Stimulated activated naive CD8-positive, alpha-beta T cell treated with anti-CD3 and anti-CD28 coated beads, Interleukin-15, Interleukin-2, amounts not matched to agents 100 ng/mL and 50 ng/mL, for 24 hours (primary cell): ENCODE measurements at regions not wholly inside any gene's neighbourhood (a gene's known extent, or its start where the extent isn't known, plus 50 kb on each side); places are given as distances from the start of the nearest gene placed in this dataset.
"Not testable (repeated sequence)": the region's sequence is repeated elsewhere in the genome, so short reads cannot be mapped to it uniquely, and the experiment has no call there.

Experiments used
- H3K27ac Mint-ChIP-seq: one replicate; pipeline ENCODE4 v1.8.0; 2021; ENCODE audit warnings: mild to moderate bottlenecking, mixed read lengths
- H3K27me3 Mint-ChIP-seq: one replicate; pipeline ENCODE4 v1.8.0; 2021; ENCODE audit warnings: mixed read lengths
- H3K36me3 Mint-ChIP-seq: one replicate; pipeline ENCODE4 v1.8.0; 2021; ENCODE audit warnings: low read depth, mixed read lengths
- H3K4me1 Mint-ChIP-seq: one replicate; pipeline ENCODE4 v1.8.0; 2021; ENCODE audit warnings: low read depth, mixed read lengths
- H3K4me3 Mint-ChIP-seq: one replicate; pipeline ENCODE4 v1.8.0; 2021; ENCODE audit warnings: mild to moderate bottlenecking, mixed read lengths
- H3K9me3 Mint-ChIP-seq: one replicate; pipeline ENCODE4 v1.8.0; 2021; ENCODE audit warnings: mixed read lengths

DNA sequence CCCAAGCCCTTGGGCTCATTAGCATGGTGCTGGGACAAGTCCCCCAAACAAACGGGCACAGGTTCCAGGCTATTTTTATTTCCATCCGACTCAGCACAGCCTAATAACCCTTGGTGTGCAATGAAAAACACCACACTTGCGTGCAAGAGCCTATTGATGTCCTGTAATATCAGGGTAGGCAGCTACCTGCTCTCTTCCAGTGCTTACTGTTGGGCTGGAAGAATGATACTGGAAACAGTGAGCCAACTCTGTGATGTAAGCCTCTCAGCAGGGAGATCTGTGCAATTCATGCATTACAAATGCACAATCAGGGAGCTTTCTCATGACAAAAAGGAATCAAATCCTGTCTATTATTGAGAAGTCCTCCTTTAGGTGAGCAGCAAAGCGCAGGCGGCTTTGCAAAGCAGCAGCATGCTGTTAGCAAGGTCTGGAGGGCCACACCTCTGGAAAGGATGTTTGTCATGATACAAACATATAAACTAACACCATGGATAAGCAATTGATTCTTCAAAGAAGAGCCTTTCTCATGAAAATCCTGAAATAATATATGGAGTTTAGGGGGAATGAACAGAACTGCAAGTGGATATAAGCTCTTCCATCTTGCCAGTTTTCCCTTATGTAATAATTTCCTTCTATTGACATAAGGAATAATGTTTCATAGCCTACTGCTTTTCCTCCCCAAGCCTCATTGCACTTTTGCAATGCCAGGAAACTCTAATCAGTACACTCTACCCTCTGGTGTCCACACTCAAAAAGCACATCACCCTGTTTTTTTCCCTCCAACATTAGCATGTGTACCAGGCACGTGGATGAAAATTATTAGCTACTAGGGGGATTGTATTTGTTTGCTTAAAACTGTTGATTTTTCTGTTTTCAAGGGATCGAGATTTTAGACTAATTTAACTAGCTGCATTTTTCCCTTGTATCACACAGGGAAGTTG, 151.1 kb downstream of the ATP6V0E2 start:
- not testable (repeated sequence) for H3K9me3 Mint-ChIP-seq, H3K27ac Mint-ChIP-seq, H3K4me3 Mint-ChIP-seq, H3K4me1 Mint-ChIP-seq, H3K36me3 Mint-ChIP-seq, H3K27me3 Mint-ChIP-seq

GRCh38 chr7:150025802-150026201, 152.0 kb downstream of the ATP6V0E2 start:
- not testable (repeated sequence) for H3K4me1 Mint-ChIP-seq, H3K36me3 Mint-ChIP-seq, H3K9me3 Mint-ChIP-seq, H3K27ac Mint-ChIP-seq, H3K4me3 Mint-ChIP-seq, H3K27me3 Mint-ChIP-seq

DNA sequence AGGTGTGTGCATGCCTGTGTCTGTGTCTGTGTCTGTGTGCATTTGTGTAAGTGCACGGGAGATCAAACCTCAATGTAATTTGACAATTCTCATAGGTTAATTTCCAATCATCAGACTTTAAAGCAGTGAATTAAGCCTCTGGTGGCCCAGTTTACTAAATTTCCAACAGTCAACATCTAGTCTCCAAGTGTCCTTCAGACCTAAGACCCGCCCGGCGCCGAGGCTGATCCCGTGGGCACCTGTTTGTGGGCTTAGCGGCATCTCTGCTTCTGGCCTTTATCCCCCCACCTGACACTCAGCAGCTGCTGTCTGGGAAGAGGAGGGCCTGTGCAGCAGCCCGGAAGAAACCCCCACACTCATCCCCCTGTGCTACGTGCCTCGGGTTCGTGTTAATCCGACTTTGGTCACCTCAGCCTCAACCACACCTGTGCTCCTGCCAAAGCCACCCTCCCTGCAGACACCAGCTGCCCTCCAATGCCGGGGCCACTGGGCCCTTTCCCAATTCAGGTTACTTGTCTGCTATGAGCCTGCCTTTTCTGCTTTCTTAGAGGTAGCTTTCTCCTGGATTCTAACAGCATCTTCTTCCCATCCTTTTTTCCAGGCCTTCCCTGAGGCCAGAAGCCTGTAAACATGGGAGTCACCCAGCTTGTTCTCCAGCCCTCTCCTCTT, 154.7 kb downstream of the ATP6V0E2 start:
- not testable (repeated sequence) for H3K4me1 Mint-ChIP-seq, H3K27me3 Mint-ChIP-seq, H3K27ac Mint-ChIP-seq, H3K36me3 Mint-ChIP-seq, H3K4me3 Mint-ChIP-seq, H3K9me3 Mint-ChIP-seq

DNA sequence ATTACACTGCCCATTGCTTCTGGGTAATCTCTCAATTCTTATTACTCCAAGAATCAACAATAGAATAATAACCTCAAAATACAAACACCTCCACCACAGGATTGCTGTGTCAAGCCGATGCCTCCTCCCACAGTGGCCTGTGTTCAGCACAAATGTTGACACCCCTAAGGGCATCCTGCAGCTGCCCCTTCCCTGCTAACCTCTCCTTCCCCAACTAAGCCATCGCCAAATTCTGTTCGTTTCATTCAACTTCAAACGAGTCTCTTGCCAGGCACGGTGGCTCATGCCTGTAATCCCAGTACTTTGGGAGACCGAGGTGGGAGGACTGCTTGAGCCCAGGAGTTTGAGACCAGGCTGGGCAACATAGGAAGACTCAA, 155.2 kb downstream of the ATP6V0E2 start:
- H3K4me1 Mint-ChIP-seq, H3K9me3 Mint-ChIP-seq, H3K36me3 Mint-ChIP-seq, H3K27ac Mint-ChIP-seq, H3K4me3 Mint-ChIP-seq, H3K27me3 Mint-ChIP-seq: not testable (repeated sequence)

DNA sequence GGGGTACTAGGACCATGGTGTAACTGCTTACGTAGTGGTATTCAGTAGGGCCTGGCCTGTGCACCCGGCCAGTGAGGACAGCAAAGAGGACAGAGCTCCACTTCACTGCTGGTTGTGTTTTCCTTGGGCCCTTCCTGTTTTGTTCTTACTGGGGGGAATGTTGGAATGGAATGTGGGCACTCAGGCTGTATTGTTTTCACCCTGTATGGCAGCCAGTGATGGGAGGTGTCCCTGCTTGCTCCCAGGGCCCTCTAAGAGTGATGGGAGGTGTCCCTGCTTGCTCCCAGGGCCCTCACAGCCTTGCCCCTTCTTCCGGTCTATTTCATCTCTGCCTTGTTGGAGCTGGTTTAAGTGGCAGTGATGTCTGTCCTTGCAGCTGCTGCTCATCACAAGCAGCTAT, 158.0 kb downstream of the ATP6V0E2 start:
- H3K36me3 Mint-ChIP-seq, H3K4me1 Mint-ChIP-seq, H3K4me3 Mint-ChIP-seq, H3K27me3 Mint-ChIP-seq, H3K27ac Mint-ChIP-seq, H3K9me3 Mint-ChIP-seq: not testable (repeated sequence)

DNA sequence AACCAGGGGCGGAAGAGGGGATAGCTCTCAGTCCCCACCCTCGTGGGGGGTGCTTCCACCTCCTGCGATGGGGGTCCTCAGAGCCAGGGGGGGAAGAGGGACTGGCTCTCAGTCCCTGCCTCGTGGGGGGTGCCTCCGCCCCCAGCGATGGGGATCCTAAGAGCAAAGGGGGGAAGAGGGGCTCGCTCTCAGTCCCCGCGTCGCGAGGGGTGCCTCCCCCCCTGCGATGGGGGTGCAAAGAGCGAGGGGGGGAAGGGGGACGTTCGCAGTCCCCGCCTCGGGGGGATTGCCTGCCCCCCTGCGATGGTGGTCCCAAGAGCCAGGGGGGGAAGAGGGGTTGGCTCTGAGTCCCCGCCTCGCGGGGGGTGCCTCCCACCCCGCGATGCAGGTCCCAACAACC, 159.9 kb downstream of the ATP6V0E2 start:
- H3K27ac Mint-ChIP-seq, H3K4me1 Mint-ChIP-seq, H3K27me3 Mint-ChIP-seq, H3K36me3 Mint-ChIP-seq, H3K9me3 Mint-ChIP-seq, H3K4me3 Mint-ChIP-seq: not testable (repeated sequence)

- H3K36me3 Mint-ChIP-seq, H3K4me3 Mint-ChIP-seq, H3K27me3 Mint-ChIP-seq, H3K4me1 Mint-ChIP-seq, H3K9me3 Mint-ChIP-seq, H3K27ac Mint-ChIP-seq: not testable (repeated sequence)
These were observed 162.0 kb downstream of the ATP6V0E2 start for GRCh38 chr7:150035769-150036168.

- not testable (repeated sequence) for H3K4me3 Mint-ChIP-seq, H3K27ac Mint-ChIP-seq, H3K36me3 Mint-ChIP-seq, H3K4me1 Mint-ChIP-seq, H3K27me3 Mint-ChIP-seq, H3K9me3 Mint-ChIP-seq
These were observed 165.3 kb downstream of the ATP6V0E2 start for GRCh38 chr7:150039061-150039460.

DNA sequence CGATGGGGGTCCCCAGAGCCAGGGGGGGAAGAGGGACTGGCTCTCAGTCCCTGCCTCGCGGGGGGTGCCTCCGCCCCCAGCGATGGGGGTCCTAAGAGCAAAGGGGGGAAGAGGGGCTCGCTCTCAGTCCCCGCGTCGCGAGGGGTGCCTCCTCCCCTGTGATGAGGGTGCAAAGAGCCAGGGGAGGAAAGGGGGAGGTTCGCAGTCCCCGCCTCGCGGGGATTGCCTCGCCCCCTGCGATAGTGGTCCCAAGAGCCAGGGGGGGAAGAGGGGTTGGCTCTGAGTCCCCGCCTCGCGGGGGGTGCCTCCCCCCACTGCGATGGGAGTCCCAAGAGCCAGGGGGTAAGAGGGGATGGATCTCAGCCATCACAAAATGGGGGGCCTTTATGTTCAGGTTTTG, 168.5 kb downstream of the ATP6V0E2 start:
- H3K4me1 Mint-ChIP-seq, H3K4me3 Mint-ChIP-seq, H3K9me3 Mint-ChIP-seq, H3K27ac Mint-ChIP-seq, H3K36me3 Mint-ChIP-seq: not testable (repeated sequence)
- H3K27me3 Mint-ChIP-seq = peaks cover 21% of the 10 kb centered on the region

- H3K36me3 Mint-ChIP-seq, H3K4me3 Mint-ChIP-seq, H3K9me3 Mint-ChIP-seq, H3K27ac Mint-ChIP-seq, H3K4me1 Mint-ChIP-seq: not testable (repeated sequence)
- peaks cover 28% of the 10 kb centered on the region for H3K27me3 Mint-ChIP-seq
These were observed 171.0 kb downstream of the ATP6V0E2 start for GRCh38 chr7:150044771-150045170.

DNA sequence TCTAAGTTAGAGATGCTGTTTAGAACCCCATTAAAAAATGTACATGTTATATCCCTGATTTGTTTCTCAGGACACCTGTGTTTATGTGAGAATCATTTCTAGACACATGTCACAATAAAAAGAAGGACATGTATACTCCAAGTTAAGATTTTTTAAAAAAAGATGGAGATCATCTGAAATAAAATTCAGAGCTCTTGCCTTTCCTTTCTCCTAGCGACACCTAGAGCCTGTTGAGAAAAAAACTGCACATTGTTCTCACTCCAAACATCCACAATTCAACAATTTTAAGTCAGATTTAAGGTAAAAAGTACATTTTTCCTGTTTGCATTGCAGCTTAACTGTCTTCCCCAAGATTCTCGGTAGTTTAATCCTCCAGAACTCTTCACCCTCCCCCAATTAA, 171.8 kb downstream of the ATP6V0E2 start:
- H3K4me3 Mint-ChIP-seq, H3K27ac Mint-ChIP-seq, H3K9me3 Mint-ChIP-seq: not testable (repeated sequence)

DNA sequence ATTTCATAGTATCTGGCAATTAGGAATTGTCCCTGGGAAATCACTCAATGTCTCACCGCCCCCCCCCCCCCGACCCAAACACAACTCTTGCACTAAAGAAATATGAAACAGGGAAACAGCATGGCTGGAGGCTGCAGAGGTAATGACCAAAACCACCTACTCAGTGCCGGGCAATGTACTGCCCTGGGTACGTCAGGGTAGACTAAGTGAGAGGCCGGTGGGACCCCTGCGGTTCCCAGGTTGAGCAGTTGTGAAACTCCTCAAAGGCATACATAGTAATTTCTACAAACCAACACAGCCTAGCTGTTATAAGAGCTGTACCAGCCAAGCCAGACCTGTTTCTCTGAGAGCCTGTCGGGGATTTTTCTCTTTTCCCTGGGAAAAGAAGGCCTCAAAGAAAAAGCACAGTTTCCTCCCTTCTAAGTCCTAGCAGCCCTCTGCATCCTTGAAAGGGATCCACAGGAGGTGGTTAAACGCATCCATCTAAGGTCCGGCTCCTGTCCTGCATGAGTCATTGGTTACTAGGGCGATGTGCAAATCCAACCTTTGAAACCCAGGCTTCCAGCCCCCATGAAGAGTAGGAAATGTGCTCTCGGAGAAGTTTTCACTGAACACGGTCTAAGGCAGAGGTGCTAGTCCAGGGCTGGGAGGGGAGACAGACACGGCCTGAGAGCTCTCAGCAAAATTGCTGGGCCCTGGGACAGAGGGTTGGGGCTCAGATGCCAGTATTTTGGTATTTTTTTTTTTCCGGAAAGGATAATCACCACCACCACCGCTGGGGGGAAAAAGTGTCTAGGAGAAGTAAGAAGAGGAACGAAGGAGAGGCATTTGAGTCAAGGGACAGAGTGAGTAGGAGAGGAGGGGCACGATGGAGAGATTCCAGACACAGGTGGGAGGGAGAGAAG, 172.8 kb downstream of the ATP6V0E2 start:
- peaks cover 32% of the 10 kb centered on the region for H3K27me3 Mint-ChIP-seq
- not testable (repeated sequence) for H3K27ac Mint-ChIP-seq, H3K4me1 Mint-ChIP-seq, H3K9me3 Mint-ChIP-seq, H3K36me3 Mint-ChIP-seq
- peak overlapping the region; percentile 58 for H3K4me3 Mint-ChIP-seq

More for the DNA sequence above, 171.8 kb downstream of the ATP6V0E2 start:
- peaks cover 32% of the 10 kb centered on the region for H3K27me3 Mint-ChIP-seq
- not testable (repeated sequence) for H3K36me3 Mint-ChIP-seq, H3K4me1 Mint-ChIP-seq

DNA sequence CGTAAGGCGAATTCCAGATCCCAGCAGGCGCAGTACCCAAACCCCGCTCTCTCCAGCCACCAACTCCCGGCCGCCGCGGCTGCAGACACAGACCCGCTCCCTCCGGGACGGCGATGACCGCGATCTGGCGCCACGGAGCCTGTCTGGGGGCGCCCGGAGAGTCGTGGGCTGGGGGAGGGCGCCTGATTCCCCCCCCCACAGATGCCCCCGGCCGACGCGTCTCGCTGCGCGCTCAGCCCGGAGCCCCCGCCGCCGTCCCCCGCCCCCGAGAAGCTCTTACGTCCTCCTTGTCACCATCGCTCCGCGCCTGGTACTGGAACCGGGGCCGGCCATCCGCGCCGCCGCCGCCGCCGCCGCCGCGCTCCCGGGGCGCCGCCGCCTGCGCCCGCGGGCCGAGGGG, 173.6 kb downstream of the ATP6V0E2 start:
- peak overlapping the region; percentile 72 for H3K4me3 Mint-ChIP-seq
- peaks cover 32% of the 10 kb centered on the region for H3K27me3 Mint-ChIP-seq

GRCh38 chr7:150047772-150048171, 174.0 kb downstream of the ATP6V0E2 start:
- H3K36me3 Mint-ChIP-seq, H3K4me1 Mint-ChIP-seq, H3K9me3 Mint-ChIP-seq, H3K27ac Mint-ChIP-seq: not testable (repeated sequence)
- Mint-ChIP-seq H3K27me3 (peaks cover 32% of the 10 kb centered on the region), H3K4me3 (peak overlapping the region; percentile 72)

More for the DNA sequence above, 173.6 kb downstream of the ATP6V0E2 start:
- H3K4me1 Mint-ChIP-seq, H3K36me3 Mint-ChIP-seq, H3K9me3 Mint-ChIP-seq, H3K27ac Mint-ChIP-seq: not testable (repeated sequence)
